Activated CD8-positive, alpha-beta T cell treated with anti-CD3 and anti-CD28 coated beads for 36 hours (primary cell): ENCODE measurements at regions not wholly inside any gene's neighbourhood (a gene's known extent, or its start where the extent isn't known, plus 50 kb on each side); places are given as distances from the start of the nearest gene placed in this dataset.

Experiments
- ATAC-seq: fragments of 200-7000 bp; cut with Tn5 transposase; one replicate; pipeline ENCODE4 v1.10.0; 2021; ENCODE audit warnings: mild to moderate bottlenecking, moderate library complexity
- CTCF ChIA-PET: fragments of 350-600 bp; sonication (Branson Sonifier 250); formaldehyde crosslinking; loops from one replicate; lab custom pipeline; 2021; ENCODE audit warnings: antibody characterized with exemption; lab: Charles Lee
- POLR2A ChIA-PET: fragments of 350-600 bp; sonication (Branson Sonifier 250); formaldehyde crosslinking; loops from one replicate; lab custom pipeline; 2021; ENCODE audit warnings: antibody characterized with exemption; lab: Charles Lee
- DNase-seq: peaks from one replicate; pipeline ENCODE4 v3.0.0-alpha.2; 2020
- H3K27ac Mint-ChIP-seq: one replicate; pipeline ENCODE4 v1.8.0; 2021; ENCODE audit warnings: mild to moderate bottlenecking, mixed read lengths
- H3K27me3 Mint-ChIP-seq: one replicate; pipeline ENCODE4 v1.8.0; 2021; ENCODE audit warnings: mixed read lengths
- H3K36me3 Mint-ChIP-seq: one replicate; pipeline ENCODE4 v1.8.0; 2021; ENCODE audit warnings: low read depth, mixed read lengths
- H3K4me1 Mint-ChIP-seq: one replicate; pipeline ENCODE4 v1.8.0; 2021; ENCODE audit warnings: low read depth, mixed read lengths
- H3K4me3 Mint-ChIP-seq: one replicate; pipeline ENCODE4 v1.8.0; 2021; ENCODE audit warnings: mild to moderate bottlenecking, moderate library complexity, mixed read lengths
- H3K9me3 Mint-ChIP-seq: one replicate; pipeline ENCODE4 v1.8.0; 2021; ENCODE audit warnings: mixed read lengths
- intact Hi-C: fragments of 100-400 bp; cut with micrococcal nuclease; formaldehyde crosslinking; loops from one replicate; pipeline ENCODE4 v1.10.0; 2022
- TF ChIP-seq, protein P1 (sequence below): fragments of 200-600 bp; IDR thresholded peaks from one replicate; pipeline ENCODE4 v1.8.0; 2022; ENCODE audit warnings: antibody characterized with exemption, mild to moderate bottlenecking

DNA sequence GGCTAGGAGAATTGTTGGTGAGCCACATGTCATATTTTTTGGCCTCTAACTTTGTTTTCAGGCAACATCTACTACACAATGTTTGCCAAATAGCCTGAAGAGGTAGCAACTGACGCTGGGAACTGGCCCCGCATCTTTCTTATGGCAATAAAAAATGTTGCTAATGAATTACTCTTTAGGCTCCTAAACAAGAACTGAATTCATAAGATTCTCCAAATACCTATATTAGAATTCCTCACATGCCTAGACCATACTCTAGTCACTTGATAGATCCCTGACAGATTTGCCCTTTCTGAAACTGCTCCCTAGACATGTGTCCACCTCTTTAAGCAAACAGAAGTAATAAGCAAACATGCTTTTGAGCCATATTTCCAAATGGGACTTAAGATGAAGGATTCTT lies 209.0 kb upstream of the ATXN7L3B start:
- intact Hi-C loops, result no loop called here
- DNase-seq (no peak), ATAC-seq (no peak)
- no peaks in the 10 kb centered on the region for H3K27me3 Mint-ChIP-seq
- CTCF ChIA-PET, result no interaction called here
- H3K4me1 Mint-ChIP-seq, result no peaks in the 10 kb centered on the region
- TF ChIP-seq, protein P1, sequence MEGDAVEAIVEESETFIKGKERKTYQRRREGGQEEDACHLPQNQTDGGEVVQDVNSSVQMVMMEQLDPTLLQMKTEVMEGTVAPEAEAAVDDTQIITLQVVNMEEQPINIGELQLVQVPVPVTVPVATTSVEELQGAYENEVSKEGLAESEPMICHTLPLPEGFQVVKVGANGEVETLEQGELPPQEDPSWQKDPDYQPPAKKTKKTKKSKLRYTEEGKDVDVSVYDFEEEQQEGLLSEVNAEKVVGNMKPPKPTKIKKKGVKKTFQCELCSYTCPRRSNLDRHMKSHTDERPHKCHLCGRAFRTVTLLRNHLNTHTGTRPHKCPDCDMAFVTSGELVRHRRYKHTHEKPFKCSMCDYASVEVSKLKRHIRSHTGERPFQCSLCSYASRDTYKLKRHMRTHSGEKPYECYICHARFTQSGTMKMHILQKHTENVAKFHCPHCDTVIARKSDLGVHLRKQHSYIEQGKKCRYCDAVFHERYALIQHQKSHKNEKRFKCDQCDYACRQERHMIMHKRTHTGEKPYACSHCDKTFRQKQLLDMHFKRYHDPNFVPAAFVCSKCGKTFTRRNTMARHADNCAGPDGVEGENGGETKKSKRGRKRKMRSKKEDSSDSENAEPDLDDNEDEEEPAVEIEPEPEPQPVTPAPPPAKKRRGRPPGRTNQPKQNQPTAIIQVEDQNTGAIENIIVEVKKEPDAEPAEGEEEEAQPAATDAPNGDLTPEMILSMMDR, result no peak
- H3K4me3 Mint-ChIP-seq, result no peak overlapping the region
- H3K9me3 Mint-ChIP-seq, result no peaks in the 10 kb centered on the region
- H3K36me3 Mint-ChIP-seq, result no peaks in the 10 kb centered on the region
- H3K27ac Mint-ChIP-seq, result no peak overlapping the region
- POLR2A ChIA-PET, result no interaction called here

DNA sequence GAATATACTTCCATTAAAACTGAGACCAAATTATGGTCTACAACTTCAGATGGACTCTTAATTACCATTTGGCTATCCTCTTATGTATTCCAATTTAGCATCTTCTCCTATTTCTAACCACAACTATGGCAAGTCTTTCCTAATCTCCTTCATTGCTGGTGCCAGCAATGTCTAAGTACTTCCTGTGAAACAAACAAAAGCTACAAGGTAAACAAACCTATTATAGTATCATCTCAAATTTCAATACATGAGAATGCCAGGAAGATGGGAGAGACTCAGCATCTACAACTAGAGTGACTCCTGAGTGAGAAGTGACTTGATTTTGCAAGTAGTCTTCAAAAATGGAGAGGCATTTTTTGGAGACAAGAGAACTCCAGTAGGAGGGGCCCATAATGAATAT lies 202.9 kb upstream of the ATXN7L3B start:
- DNase-seq (no peak), ATAC-seq (no peak)
- H3K9me3 Mint-ChIP-seq, result no peaks in the 10 kb centered on the region
- peaks cover 2% of the 10 kb centered on the region for H3K27me3 Mint-ChIP-seq
- H3K4me1 Mint-ChIP-seq, result no peaks in the 10 kb centered on the region
- H3K36me3 Mint-ChIP-seq, result no peaks in the 10 kb centered on the region
- H3K27ac Mint-ChIP-seq, result no peak overlapping the region
- ChIA-PET CTCF (no interaction called here), POLR2A (no interaction called here)
- TF ChIP-seq, protein P1, result no peak
- no peak overlapping the region for H3K4me3 Mint-ChIP-seq
- intact Hi-C loops, result no loop called here

DNA sequence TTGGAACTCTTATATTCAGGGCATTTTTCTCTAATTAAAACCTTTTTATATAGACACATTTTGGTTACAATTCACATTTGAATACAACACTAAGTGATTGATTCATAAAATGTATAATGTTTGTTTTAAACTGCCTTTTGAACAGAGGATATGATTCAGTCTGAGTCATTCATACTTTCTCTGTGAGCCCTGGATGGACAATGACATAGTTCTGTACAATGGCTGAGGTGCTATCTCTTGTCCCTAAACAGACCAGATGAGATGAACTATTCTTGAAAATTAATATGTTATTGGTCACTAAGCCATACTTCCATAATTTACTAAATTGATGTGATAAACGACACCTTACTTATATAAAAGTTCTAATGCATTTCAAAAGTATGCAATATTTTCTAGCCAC lies 199.7 kb upstream of the ATXN7L3B start:
- TF ChIP-seq, protein P1, result no peak
- ATAC-seq, result no peak
- CTCF ChIA-PET, result no interaction called here

DNA sequence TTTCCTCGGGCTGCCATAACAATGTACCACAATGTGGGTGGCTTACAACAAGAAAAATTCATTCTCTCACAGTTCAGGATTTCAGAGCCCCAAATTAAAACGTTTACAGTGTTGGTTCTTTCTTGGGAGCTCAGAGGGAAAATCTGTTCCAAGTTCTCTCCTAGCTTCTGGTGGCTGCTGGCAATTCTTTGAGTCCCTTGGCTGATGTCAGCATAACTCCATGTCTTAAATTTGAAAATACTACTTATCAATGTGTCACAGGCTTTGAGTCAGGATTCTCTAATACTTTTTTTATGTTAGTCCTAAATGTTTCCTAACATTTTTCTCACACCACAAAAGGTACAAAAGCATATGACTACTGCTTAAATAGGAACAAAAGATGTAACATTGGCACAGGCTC lies 198.4 kb upstream of the ATXN7L3B start:
- no peak overlapping the region for H3K27ac Mint-ChIP-seq
- no peaks in the 10 kb centered on the region for H3K9me3 Mint-ChIP-seq
- DNase-seq, result no peak
- H3K4me3 Mint-ChIP-seq, result no peak overlapping the region
- H3K27me3 Mint-ChIP-seq, result peaks cover 2% of the 10 kb centered on the region
- CTCF ChIA-PET, result no interaction called here
- intact Hi-C loops, result no loop called here
- no peak for ATAC-seq
- TF ChIP-seq, protein P1, result no peak
- H3K36me3 Mint-ChIP-seq, result no peaks in the 10 kb centered on the region
- POLR2A ChIA-PET, result no interaction called here
- no peaks in the 10 kb centered on the region for H3K4me1 Mint-ChIP-seq

More for the DNA sequence above, 199.7 kb upstream of the ATXN7L3B start:
- Mint-ChIP-seq H3K27ac (no peak overlapping the region), H3K4me3 (no peak overlapping the region), H3K27me3 (peaks cover 2% of the 10 kb centered on the region), H3K4me1 (no peaks in the 10 kb centered on the region), H3K9me3 (no peaks in the 10 kb centered on the region), H3K36me3 (no peaks in the 10 kb centered on the region)
- POLR2A ChIA-PET, result no interaction called here
- intact Hi-C loops, result no loop called here
- DNase-seq, result no peak

DNA sequence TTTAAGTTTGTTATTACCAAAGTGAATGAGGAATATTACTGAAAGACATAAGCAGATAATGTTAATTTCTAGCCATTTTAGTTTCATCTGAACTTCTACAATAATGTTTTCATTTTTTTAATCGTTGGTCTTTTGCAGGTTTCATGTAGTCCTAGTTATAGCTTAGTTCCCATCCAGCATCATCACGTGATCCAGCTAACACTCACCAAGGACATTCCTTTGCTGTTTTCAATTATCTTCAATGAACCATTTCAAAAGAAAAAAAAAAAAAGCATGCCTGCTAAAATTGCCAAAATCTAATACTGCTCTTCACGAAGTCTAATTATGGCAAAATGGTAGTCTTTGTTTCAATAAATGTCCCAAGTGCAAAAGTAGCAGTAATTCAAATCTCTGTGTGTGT lies 187.7 kb upstream of the ATXN7L3B start:
- Mint-ChIP-seq H3K9me3 (peaks cover 1% of the 10 kb centered on the region), H3K27me3 (no peaks in the 10 kb centered on the region), H3K27ac (no peak overlapping the region), H3K4me1 (no peaks in the 10 kb centered on the region), H3K4me3 (no peak overlapping the region), H3K36me3 (no peaks in the 10 kb centered on the region)
- intact Hi-C loops, result no loop called here
- DNase-seq, result no peak
- ChIA-PET POLR2A (no interaction called here), CTCF (no interaction called here)
- TF ChIP-seq, protein P1, result no peak
- ATAC-seq, result no peak
